PC-9 (cell line): ENCODE measurements at regions not wholly inside any gene's neighbourhood (a gene's known extent, or its start where the extent isn't known, plus 50 kb on each side); places are given as distances from the start of the nearest gene placed in this dataset.

Experiments
- BruUV-seq: library from RNA; stranded (reverse); fragments of 400-500 nt; replicated peaks from 2 replicates; lab custom pipeline; 2021; lab: Mats Ljungman, UMichigan
- CTCF ChIA-PET: fragments of 300-600 bp; sonication (Branson Sonifier 250); formaldehyde crosslinking; loops from one replicate; lab custom pipeline; 2022; ENCODE audit warnings: antibody characterized with exemption; lab: Charles Lee
- POLR2A ChIA-PET: fragments of 300-600 bp; sonication (Branson Sonifier 250); formaldehyde crosslinking; loops from one replicate; lab custom pipeline; 2022; ENCODE audit warnings: antibody characterized with exemption; ENCODE audit not compliant: unreplicated experiment; lab: Charles Lee
- DNase-seq, 2 experiments: peaks; one replicate each; pipeline versions ENCODE4 v3.0.0 to v3.0.0-alpha.2; 2015 to 2022; ENCODE audit warnings: mixed read lengths in 1 of 2
- H2AFZ ChIP-seq: fragments of 200-600 bp; sonication (generic); 2 replicates; pipeline ENCODE4 v1.8.1; 2017; ENCODE audit warnings: antibody characterized with exemption
- H3F3A ChIP-seq: fragments of 200-600 bp; sonication (generic); 2 replicates; pipeline ENCODE4 v1.8.1; 2017; ENCODE audit warnings: antibody characterized with exemption, mild to moderate bottlenecking, low read depth; ENCODE audit not compliant: insufficient read depth
- H3K27ac ChIP-seq: fragments of 200-600 bp; sonication (generic); 2 replicates; pipeline ENCODE4 v1.6.1; 2016; ENCODE audit warnings: mixed run types
- H3K27me3 ChIP-seq: fragments of 200-600 bp; sonication (generic); 2 replicates; pipeline ENCODE4 v1.6.1; 2016; ENCODE audit warnings: low read depth, mixed run types; ENCODE audit not compliant: insufficient read depth
- H3K36me3 ChIP-seq: fragments of 200-600 bp; sonication (generic); 2 replicates; pipeline ENCODE4 v1.6.1; 2016; ENCODE audit warnings: low read depth, mixed run types
- H3K4me1 ChIP-seq: fragments of 200-600 bp; sonication (generic); replicated peaks from 2 replicates; pipeline ENCODE4 v1.6.1; 2016; ENCODE audit warnings: mixed run types; ENCODE audit not compliant: insufficient read depth
- H3K4me2 ChIP-seq: fragments of 200-600 bp; sonication (generic); 2 replicates; pipeline ENCODE4 v1.6.1; 2017; ENCODE audit warnings: mixed run types
- H3K4me3 ChIP-seq: fragments of 200-600 bp; sonication (generic); 2 replicates; pipeline ENCODE4 v1.6.1; 2016; ENCODE audit warnings: mixed run types
- H3K79me2 ChIP-seq: fragments of 200-600 bp; sonication (generic); 2 replicates; pipeline ENCODE4 v1.6.1; 2017; ENCODE audit warnings: low read depth, mixed run types
- H3K9me2 ChIP-seq: fragments of 200-600 bp; sonication (generic); 2 replicates; pipeline ENCODE4 v1.8.1; 2017; ENCODE audit warnings: mild to moderate bottlenecking; ENCODE audit not compliant: insufficient read depth
- H3K9me3 ChIP-seq: fragments of 200-600 bp; sonication (generic); 2 replicates; pipeline ENCODE4 v1.8.1; 2016; ENCODE audit warnings: low read depth; ENCODE audit not compliant: insufficient read depth
- H4K20me1 ChIP-seq: fragments of 200-600 bp; sonication (generic); 2 replicates; pipeline ENCODE4 v1.8.1; 2017; ENCODE audit not compliant: insufficient read depth
- CTCF ChIP-seq: fragments of 200-600 bp; sonication (generic); conservative IDR thresholded peaks from 2 replicates; pipeline ENCODE4 v1.6.1; 2017; ENCODE audit warnings: mixed run types, antibody characterized with exemption, mild to moderate bottlenecking, moderate library complexity
- EZH2 ChIP-seq: fragments of 200-600 bp; sonication (generic); IDR thresholded peaks from 2 replicates; pipeline ENCODE4 v1.8.0; 2017; ENCODE audit warnings: antibody characterized with exemption, low read depth
- intact Hi-C: fragments of 100-400 bp; cut with micrococcal nuclease; formaldehyde crosslinking; loops from one replicate; pipeline ENCODE4 v1.10.0; 2022; ENCODE audit not compliant: unreplicated experiment

GRCh38 chr10:33455029-33455428 lies 120.6 kb upstream of the NRP1 start:
- no TSS peak for BruUV-seq
- POLR2A ChIA-PET: no interaction called here
- Histone ChIP-seq H3K9me2 (no peaks in the 10 kb centered on the region), H3K4me1 (no peaks in the 10 kb centered on the region), H3K79me2 (no peaks in the 10 kb centered on the region), H2AFZ (no peak overlapping the region), H3F3A (no peaks in the 10 kb centered on the region), H3K4me2 (no peak overlapping the region), H3K9me3 (no peaks in the 10 kb centered on the region), H4K20me1 (no peaks in the 10 kb centered on the region), H3K4me3 (no peak overlapping the region), H3K27me3 (no peaks in the 10 kb centered on the region), H3K27ac (no peak overlapping the region), H3K36me3 (no peaks in the 10 kb centered on the region)
- no peak for TF ChIP-seq EZH2
- no peak for TF ChIP-seq CTCF
- CTCF ChIA-PET: no interaction called here
- intact Hi-C loops: no loop called here
- no peak for DNase-seq

GRCh38 chr10:33454554-33454953 lies 120.1 kb upstream of the NRP1 start:
- BruUV-seq: no TSS peak
- no peak overlapping the region for H3K4me2 ChIP-seq
- ChIA-PET CTCF (no interaction called here), POLR2A (no interaction called here)
- H2AFZ ChIP-seq: no peak overlapping the region
- H3K27me3 ChIP-seq: no peaks in the 10 kb centered on the region
- no peak overlapping the region for H3K27ac ChIP-seq
- no peaks in the 10 kb centered on the region for H3F3A ChIP-seq
- no peaks in the 10 kb centered on the region for H3K9me2 ChIP-seq
- H3K4me3 ChIP-seq: no peak overlapping the region
- no peaks in the 10 kb centered on the region for H3K9me3 ChIP-seq
- no peaks in the 10 kb centered on the region for H3K4me1 ChIP-seq
- H4K20me1 ChIP-seq: no peaks in the 10 kb centered on the region
- intact Hi-C loops: no loop called here
- TF ChIP-seq CTCF (no peak), EZH2 (no peak)
- no peak for DNase-seq
- H3K36me3 ChIP-seq: no peaks in the 10 kb centered on the region
- no peaks in the 10 kb centered on the region for H3K79me2 ChIP-seq

- Histone ChIP-seq H3K79me2 (no peaks in the 10 kb centered on the region), H4K20me1 (no peaks in the 10 kb centered on the region), H3K27ac (no peak overlapping the region), H3K36me3 (no peaks in the 10 kb centered on the region), H3K9me2 (no peaks in the 10 kb centered on the region), H3K9me3 (no peaks in the 10 kb centered on the region), H2AFZ (no peak overlapping the region), H3K4me2 (no peak overlapping the region), H3K4me3 (no peak overlapping the region), H3K27me3 (no peaks in the 10 kb centered on the region), H3F3A (no peaks in the 10 kb centered on the region), H3K4me1 (no peaks in the 10 kb centered on the region)
- POLR2A ChIA-PET: interaction anchor here (0.7 kb wide), 2 partner anchors 105 to 930 kb away, joined by 3 read pairs; no protein-coding TSS in a partner anchor
- intact Hi-C loops: no loop called here
- DNase-seq: no peak
- BruUV-seq: no TSS peak
- CTCF ChIA-PET: no interaction called here
- no peak for TF ChIP-seq CTCF
- TF ChIP-seq EZH2: no peak
These were observed 118.9 kb upstream of the NRP1 start for GRCh38 chr10:33453081-33454025.
